HG03175 (cell line): ENCODE measurements at regions not wholly inside any gene's neighbourhood (a gene's known extent, or its start where the extent isn't known, plus 50 kb on each side); places are given as distances from the start of the nearest gene placed in this dataset.
"Not testable (repeated sequence)": the region's sequence is repeated elsewhere in the genome, so short reads cannot be mapped to it uniquely, and the experiment has no call there.

Source experiments
- ATAC-seq: cut with Tn5 transposase; IDR thresholded peaks from one replicate; pipeline ENCODE4 v1.9.1; 2021; ENCODE audit warnings: mild to moderate bottlenecking, moderate library complexity; ENCODE audit not compliant: unreplicated experiment

GRCh38 chr12:107514887-107515445, 170.6 kb upstream of the PWP1 start:
- ATAC-seq, result no peak

DNA sequence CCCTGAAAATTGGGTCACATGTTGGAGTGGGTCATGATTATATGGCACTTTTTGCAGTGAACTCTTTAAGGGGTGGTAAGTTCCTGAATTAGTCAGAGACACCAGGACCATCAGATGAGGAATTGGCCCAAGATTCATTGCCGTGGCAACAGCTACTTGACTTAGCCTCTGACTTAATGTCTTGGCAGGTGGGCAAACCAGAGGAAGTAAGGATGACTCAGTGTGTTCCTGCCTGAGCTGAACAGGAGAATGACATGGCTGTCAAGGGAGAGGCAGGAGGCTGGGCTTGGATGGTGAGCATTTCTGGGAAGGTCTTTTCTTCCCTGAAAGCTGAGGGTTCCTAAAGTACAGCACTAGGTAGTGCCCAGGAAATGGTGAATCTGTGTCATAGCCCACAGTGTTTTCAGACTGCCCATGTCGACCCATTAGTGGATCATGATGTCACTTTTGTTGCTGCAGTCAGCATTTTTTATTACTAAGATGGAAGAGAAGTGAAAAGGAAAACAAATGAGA, 170.1 kb upstream of the PWP1 start:
- peak; percentile 51 for ATAC-seq

GRCh38 chr12:107517816-107518215, 167.8 kb upstream of the PWP1 start:
- ATAC-seq, result not testable (repeated sequence)

GRCh38 chr12:107518868-107519267, 166.7 kb upstream of the PWP1 start:
- ATAC-seq, result no peak

DNA sequence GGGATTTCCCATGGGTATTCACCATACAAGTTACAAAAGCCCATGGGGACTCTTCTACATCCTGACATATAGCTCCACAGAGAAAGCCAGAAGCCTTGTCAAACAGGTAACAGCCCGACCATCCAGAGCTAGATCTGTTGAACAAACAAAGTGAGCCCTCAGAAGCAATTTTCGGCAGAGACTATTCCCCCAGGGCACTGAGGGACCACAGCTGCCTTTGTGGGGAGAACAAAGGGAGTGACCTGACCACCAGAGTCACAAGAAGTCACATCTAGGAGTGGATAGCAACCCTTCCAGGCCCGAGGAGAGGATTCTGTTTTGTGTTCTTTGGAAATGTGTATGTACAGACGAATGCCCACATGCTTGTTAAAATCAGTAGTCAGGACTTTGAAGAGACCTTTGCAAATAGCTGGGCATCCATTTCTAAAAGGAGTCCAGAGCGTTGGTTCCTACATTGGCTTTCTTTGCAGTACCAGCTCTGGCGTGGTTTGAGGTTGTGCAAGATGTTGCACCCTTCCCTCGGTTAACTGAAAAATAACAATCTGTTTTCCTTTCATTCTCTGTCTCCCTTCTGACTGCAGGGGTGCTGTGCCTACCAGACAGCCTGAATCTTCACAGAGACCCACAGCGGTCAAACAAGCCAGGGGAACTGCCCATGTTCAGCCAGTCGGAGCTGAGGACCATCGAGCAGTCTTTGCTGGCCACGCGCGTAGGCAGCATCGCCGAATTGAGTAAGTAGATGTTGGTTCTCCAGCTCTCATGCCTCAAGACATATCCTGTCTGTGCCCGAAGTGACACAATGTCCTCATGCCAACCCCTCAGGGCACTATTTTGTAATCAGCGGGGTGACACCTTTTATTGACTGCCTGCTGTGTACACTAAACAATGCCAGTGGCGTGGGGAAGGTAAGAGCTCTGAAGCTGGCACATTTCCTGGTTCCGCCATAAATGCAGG, 165.4 kb upstream of the PWP1 start:
- ATAC-seq, result no peak

DNA sequence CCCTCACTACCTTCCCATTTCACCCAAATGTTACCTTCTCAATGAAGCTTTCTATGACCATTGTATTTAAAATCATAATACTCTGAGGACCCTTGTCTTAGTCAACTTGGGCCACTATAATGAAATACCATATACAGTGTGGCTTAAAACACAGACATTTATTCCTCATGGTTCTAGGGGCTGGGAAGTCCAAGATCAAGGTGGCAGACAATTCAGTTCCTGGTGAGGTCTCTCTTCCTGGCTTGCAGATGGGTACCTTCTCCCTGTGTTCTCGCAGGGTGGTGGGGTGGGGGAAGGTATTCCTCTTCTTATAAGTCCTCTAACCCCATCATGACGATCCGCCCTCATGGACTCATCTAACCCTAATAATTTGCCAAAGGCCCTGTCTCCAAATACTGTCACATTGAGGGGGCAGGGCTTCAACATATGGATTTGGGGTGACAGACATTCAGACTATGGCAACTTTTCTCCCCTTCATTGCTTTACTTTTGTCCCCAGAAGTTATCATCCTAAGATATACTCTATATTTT, 163.7 kb upstream of the PWP1 start:
- no peak for ATAC-seq

DNA sequence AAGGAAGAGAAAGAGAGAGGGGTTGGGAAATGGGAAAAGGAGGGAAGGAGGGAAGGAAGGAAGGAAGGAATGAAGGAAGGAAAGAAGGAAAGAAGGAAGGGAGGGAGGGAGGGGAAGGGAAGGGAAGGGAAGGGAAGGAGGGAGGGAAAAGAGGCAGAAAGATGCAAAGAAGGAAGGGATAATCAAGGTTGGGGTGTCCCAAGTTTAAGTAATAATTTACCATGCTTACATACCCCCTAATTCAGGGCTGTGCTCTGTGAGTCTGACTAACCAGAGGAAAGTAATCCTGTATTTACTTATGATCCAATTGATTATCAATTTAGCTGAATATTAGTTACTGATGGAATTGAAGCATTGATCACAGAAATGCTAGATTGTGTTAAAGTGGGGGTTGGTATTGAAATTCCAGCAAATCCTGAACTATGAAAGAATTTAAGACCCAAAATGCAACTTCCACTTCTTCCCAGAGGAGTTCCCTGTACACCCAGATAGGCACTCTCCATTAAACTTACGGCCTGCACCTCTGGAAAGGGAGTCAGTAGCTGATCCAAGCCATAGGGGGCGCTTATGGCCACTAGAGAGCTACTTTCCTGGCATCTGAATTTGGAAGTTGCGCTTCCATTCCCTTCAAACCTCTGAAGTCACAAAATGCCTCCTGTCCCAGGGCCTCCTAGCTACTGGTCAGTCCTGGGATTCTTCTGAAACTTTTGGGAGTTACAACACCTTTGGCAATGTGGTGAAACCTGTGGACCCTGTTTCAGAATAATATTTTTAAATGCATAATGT, 162.7 kb upstream of the PWP1 start:
- ATAC-seq, result no peak

DNA sequence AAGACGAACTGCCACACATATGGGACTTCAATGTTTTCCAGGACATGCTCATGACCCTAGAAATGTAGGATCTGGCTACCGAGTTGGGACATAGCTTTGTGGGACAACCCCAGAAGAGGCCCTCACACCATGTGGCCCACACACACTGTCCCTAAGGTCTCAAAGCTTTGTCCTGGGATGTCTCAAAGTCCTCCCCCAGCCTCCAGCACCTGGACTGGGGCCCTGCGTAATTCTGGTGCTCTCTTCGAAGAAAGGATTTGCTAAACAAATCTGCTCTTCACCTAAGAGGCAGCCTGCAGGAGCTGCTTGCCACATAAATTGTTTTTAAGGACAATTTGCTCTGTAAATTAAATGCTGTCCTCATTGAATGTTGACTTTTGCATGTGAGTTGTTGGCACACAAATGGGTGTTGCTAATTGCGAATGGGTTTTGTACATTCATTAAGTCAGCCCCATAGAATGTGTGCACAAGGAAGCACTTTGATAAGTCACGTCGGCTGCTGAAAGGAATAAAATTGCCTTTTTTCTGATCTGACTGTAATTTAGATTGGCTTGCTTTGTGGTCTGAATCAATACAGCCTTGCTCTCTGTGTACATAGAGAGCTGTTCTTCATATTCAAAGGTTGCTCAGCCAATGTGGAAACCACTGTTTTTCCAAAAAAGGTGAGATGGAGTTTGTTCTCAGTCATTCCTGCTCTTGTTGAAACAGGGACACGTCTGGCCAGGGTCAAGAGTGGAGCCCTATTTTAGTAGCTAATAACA, 161.6 kb upstream of the PWP1 start:
- no peak for ATAC-seq

DNA sequence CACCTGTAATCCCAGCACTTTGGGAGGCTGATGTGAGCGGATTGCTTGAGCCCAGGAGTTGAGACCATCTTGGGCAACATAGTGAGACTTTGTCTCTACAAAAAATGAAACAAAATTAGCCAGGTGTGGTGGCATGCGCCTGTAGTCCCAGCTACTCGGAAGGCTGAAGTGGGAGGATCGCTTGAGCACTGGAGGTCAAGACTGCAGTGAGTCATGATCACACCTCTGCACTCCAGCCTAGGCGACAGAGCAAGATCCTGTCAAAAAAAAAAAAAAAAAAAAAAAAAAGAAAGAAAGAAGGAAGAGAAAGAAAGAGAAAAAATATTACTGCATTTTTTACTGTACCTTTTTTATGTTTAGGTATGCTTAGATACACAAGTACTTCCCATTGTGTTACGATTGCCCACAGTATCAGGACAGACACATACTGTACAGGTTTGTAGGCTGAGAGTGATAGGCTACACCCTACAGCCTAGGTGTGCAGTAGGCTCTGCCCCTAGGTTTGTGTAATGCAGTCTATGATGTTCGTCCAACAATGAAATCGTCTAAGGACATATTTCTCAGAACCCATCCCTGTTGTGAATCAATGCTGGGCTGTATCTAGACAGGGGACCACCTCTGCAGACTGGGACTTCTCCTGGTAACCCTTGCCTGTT, 160.4 kb upstream of the PWP1 start:
- ATAC-seq, result no peak

DNA sequence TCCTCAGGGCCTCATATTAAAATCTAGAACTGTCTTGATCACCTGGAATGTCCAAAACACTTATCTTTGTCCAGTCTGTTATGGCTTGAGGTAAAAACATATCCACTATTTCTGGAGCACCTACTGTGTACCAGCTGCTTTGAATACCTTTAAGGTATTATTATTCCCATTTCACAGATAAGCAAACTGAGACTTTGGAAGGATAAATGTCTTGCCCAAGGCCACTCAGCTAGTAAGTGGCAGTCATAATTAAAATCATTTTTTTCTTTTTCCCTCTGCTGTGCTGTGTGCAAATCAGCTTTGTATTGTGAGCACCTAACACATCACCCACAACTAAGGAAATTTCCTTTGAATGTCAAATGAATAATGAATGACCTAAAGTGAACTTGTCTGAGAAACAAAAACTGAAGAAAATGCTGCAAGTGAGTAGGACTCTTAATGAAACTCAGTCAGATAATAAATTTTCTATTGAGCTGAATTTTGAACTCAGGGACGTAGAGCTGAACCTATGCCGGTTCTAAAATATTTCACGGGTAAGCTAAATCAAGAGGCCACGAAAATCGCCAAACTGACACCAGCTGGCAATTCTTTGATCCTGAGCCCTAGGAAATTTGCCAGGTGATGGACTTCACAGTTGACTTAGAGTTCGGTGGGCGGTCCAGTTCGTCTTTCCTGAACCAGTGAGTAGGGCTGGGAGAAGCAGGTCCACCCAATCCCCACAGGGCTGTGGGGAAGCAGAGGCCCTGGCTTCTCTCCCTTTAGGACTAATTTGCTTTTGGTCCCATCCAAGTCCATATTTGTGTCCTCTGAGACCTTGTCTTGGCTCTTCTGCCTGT, 159.7 kb upstream of the PWP1 start:
- ATAC-seq, result no peak

DNA sequence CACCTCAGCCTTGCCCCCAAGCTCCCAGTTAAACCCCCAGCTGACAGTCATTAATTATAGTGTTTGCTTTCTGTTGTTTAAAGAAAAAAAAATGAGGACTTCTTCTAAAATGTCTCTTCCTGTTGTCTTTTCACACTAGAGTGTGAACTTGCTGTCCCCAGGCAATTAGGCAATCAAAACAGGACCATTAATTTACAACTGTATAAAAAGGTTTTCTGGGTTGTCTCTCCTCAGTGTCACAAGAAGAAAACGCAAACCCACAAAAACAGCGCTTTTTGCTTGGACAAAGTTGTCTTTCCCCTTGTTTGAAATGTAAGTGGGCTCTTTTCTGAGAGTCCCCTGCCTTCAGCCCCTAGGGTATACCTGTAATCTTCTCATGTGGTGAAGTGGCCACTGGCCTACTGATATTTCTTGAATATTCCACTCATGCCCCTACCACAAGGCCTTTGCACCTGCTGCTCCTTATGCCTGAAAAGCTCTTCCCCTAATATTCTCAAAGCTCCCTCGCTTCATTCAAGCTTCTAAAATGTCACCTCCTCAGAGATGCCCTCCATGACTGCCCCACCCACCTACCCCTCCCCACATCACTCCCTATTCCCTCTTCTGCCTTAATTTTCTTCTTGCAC, 158.9 kb upstream of the PWP1 start:
- no peak for ATAC-seq

GRCh38 chr12:107528731-107529365, 156.8 kb upstream of the PWP1 start:
- ATAC-seq, result no peak

- ATAC-seq, result no peak
Observed at GRCh38 chr12:107529991-107530390, 155.6 kb upstream of the PWP1 start.

GRCh38 chr12:107530701-107531100, 154.9 kb upstream of the PWP1 start:
- ATAC-seq, result no peak

DNA sequence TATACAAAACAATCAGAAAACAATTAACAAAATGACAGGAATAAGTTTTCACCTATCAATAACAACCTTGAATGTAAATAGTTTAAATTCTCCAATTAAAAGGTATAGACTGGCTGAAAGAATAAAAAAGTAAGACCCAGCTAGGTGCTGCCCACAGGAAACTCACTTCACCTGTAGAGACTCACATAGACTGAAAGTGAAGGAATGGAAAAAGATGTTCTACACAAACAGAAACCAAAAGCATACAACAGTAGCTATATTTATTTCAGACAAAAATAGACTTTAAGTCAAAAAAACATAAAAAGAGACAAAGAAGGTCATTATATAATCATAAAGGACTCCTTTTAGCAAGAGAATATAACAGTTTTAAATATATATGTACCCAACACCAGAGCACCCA, 152.4 kb upstream of the PWP1 start:
- peak; percentile 79 for ATAC-seq

GRCh38 chr12:107536613-107537012, 149.0 kb upstream of the PWP1 start:
- ATAC-seq, result no peak

- no peak for ATAC-seq
Observed at GRCh38 chr12:107537464-107538119, 148.0 kb upstream of the PWP1 start.
